NOMO-1 treated with dmso at 0.1 percent for 144 hours (cell line): ENCODE measurements at regions not wholly inside any gene's neighbourhood (a gene's known extent, or its start where the extent isn't known, plus 50 kb on each side); places are given as distances from the start of the nearest gene placed in this dataset.
A peak's percentile ranks its signal among the peaks of the same experiment; 100 is the strongest.

Source experiments
- DNase-seq: peaks from one replicate; lab custom pipeline; 2025; ENCODE audit not compliant: unreplicated experiment; lab: John Stamatoyannopoulos, UW

- DNase-seq, result no peak
These were observed 274.7 kb upstream of the CITED2 start for GRCh38 chr6:139649128-139649527.

- DNase-seq, result peak; percentile 60
These were observed 274.1 kb upstream of the CITED2 start for GRCh38 chr6:139648430-139649000.

DNA sequence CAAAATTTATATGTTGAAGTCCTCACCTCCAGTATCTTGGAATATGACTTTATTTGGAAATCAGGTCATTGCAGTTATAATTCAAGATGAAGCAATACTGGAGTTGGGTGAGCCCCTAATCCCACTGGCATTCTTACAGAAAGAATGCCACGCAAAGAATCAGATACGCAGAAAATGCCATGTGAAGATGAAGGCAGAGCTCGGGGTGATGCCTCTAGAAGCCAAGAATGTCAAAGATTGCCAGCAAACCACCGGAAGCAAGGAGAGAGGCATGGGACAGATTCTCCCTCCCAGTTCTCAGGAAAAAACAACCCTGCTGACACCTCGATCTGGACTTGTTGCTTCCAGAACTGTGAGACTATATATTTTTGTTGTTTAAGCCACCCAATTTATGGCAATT lies 273.4 kb upstream of the CITED2 start:
- DNase-seq, result no peak

DNA sequence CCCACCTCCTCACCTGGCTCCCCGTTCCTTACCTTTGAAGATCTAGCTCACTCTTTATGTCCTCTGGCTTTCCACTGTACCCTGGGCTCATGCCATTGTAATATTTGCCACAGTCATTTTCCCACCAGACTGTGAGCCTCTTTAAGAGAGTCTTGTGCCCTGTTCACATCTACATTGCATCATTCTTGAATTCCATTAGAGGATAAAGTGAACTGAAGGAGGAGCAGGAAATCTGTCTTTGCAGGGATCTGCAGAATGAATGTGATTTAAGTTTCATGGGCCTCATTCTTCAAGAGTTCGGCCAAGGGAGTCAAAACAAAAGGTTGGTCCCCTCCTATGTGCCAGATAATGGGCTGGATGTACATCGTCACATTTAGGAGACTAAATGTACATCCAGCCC lies 272.6 kb upstream of the CITED2 start:
- no peak for DNase-seq

DNA sequence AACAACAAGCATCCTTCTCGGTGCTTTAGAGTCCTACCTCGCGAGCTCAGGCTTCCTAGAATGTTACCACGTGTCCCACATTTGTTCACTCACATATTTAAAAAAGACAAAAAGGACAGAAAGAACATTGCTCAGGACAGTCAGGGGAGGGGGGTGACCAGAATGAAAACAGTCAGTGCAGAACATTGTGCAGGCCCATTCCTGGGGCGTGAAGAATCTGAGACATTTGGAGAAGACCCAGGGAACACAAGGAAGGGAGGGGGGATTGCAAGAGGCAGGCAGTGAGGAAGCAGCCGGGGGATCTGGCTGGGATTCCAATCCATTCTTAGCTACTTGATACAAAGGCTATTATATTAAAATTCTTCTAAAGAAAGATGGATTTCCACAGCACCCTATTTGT lies 270.4 kb upstream of the CITED2 start:
- no peak for DNase-seq

DNA sequence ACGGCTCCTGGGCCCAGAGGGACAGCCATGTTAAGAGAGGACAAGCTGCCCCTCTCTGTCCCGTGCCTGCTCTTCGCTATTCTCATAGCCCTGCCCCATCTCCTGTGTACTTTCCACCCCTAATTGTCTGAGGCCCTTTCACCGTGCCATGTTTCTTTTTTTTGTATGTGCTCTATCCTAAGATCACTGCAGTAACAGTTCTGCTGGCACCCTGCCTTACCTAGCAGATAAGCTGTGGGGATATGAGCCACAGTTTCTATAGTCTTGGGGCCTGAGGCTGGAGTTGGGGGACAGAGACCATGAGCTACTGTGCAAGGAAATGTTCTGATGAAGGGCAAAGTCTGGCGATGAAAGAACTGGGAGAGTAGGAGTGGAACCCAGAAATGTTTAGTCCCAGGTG lies 269.5 kb upstream of the CITED2 start:
- DNase-seq, result no peak

DNA sequence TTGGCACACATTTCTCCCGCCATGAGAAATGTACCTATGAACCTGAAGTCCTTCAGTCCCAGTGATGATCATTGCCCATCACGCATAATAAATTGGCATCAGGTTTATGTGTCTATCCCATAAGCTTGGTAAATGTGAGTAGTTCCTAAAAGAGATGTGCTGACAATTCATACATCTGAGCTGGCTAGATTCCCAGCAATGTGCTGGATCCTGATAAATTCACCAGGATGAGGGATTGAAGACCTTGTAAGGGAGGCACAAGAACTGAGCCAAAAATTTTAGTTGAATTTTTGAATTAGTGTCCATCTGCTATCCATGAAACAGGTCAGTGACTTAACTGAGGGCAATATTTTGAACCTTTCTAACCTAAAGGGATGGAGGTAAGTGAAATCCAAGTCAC lies 267.9 kb upstream of the CITED2 start:
- DNase-seq, result no peak

DNA sequence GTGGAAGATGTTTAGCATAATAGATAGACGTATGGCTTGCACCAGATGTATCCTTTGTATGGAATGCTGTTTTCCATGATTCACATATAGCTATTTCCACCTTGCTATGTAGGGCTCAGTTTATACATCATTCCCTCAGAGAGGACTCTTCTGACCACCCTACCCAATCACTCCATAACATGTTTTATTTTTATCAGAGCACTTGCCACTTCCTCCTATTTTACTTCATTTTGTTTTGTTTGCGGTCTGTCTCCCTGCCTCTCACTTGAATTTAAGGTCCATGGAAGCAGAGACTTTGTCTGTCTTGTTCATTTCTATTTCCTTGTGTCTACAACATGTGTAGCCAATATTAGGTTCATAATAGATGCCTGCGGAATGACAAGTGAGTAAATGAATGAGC lies 266.9 kb upstream of the CITED2 start:
- DNase-seq, result peak; percentile 68

DNA sequence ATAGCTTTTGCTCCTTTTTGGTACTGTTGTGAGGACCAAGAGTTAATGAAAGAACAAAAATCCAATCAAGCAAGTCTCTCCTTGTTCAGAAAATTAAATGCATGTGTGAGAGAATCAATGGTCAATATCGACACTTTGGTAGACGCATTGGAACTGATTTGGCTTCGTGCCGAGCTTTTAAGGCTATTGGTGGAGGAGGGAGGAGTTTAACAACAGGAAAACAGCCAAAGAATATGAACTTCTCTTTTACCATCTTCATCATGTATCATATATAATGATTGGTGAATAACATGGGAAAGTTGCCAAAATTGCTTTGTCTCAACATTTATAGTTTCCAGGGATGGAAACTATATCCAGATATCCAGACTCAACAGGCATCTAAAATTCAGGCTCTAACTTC lies 266.5 kb upstream of the CITED2 start:
- no peak for DNase-seq

DNA sequence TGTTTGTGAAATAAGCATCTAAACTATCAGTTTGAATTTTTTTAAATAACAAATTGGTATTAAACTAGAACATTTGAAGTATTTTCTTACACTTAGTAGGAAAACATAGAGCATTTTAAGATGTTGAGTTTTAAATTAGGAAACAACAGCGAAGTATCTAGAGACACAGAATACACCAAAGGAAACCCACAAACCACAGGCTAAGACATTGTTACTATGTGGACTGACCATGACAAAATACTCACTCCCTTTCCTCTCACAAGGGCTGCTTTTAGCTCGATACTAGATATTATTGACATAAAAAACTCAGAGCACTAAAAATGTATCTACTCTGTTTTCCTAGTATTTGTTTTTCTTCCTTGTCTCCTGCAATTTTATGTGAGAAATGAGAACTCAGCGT lies 266.0 kb upstream of the CITED2 start:
- peak; percentile 30 for DNase-seq

GRCh38 chr6:139639507-139639906 lies 265.1 kb upstream of the CITED2 start:
- DNase-seq, result no peak

DNA sequence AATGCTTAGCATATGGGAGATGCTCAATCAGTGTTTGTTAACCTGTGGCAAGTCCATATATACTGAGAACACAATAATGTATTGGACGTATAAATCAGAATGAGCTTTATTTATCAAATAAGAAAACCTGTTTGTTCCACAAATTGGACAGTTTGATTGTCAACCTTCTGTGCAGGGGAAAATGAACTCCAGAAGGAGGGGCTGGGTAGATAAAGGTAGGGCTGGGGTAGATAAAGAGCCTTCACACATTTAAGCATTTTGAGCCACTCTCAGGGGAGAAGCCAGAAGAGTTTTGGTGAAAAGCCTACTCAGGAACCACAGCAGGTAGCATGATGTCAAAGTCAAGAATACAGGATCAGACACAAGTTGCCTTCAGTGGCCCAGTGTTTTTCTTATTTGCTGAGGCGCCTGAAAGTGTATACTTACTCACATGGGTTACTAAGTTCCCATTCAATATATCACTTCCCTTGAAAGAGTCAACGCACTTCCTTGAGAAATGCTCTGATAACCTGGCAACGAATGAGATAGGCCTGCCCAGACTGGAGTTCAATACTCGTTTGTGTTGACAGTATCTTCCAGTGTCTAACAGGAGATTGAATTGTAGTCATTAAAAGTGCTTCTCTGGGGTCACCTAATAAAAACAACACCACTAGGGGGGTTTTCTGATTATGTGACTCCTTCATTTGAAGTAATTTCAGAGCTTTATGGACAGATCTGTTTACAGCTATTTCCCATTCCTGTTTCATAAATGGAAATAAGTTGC lies 263.9 kb upstream of the CITED2 start:
- no peak for DNase-seq

GRCh38 chr6:139637766-139638165 lies 263.3 kb upstream of the CITED2 start:
- DNase-seq, result no peak

DNA sequence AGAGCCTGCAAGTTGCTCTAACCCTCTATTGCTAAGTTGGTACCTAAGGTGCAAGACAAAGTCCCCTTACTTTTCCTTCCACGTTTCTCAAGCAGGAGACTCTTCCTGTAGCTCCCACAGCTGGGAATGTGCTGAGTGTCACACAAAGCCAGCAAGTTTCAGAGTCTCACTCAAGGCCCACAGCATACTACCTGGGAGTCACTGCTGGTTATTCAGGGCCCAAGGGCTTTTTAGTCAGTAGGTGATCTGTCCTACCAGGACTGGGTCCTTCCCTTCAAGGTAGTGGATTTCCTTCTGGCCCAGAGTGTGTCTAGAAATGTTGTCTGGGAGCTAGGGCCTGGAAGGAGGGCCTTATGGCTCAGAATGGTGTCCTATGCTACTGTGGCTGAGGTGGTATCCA lies 261.9 kb upstream of the CITED2 start:
- no peak for DNase-seq

- DNase-seq, result no peak
These were observed 261.1 kb upstream of the CITED2 start for GRCh38 chr6:139635401-139636130.

GRCh38 chr6:139632840-139633239 lies 258.4 kb upstream of the CITED2 start:
- DNase-seq, result no peak

GRCh38 chr6:139628270-139628669 lies 253.8 kb upstream of the CITED2 start:
- no peak for DNase-seq

- peak; percentile 56 for DNase-seq
These were observed 252.6 kb upstream of the CITED2 start for GRCh38 chr6:139627091-139627490.

DNA sequence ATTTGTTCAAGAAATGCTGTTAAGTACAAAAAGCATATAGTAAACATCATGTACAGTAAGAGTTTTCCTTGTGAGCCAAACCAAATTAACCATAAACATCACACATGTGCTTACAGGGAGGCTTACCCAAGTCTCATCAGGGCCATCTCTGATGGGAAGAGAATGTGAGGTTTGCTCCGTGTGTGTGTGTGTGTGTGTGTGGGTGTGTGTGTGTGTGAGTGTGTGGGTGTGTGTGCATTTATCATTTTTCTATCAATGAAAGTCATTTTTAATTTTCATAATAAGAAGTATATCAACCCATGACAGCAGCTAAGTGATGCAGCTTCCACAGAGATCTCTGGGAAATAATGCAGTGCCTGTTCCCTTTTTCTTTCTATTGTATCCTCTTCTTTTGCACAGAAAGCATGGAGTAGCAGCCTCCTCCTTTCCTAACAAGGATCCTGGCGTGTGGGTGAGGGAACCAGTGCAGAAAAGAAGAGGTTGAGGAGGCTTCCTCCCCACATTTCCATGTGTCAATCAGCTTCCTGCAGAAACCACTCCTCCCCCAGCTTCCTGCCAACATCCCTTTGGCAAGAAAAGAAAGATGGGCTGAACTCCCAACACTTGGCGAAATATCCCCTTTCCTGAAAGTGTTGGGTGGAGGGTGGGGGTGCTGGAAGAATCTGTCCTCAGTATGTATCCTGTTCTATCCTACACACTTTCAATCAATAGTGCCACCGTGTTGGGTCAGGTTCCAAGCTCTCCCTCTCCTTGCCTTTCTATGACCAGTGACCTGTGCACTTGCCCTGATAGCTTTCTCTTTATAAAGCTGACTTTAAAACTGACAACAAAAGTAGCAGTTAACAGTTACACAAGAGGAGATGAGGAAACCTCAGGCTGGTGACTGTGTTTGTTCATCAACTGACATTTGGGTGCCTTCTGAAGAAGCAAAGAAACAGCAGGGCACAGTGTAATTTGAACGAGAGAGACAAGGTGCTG lies 251.8 kb upstream of the CITED2 start:
- peak; percentile 89 for DNase-seq

DNA sequence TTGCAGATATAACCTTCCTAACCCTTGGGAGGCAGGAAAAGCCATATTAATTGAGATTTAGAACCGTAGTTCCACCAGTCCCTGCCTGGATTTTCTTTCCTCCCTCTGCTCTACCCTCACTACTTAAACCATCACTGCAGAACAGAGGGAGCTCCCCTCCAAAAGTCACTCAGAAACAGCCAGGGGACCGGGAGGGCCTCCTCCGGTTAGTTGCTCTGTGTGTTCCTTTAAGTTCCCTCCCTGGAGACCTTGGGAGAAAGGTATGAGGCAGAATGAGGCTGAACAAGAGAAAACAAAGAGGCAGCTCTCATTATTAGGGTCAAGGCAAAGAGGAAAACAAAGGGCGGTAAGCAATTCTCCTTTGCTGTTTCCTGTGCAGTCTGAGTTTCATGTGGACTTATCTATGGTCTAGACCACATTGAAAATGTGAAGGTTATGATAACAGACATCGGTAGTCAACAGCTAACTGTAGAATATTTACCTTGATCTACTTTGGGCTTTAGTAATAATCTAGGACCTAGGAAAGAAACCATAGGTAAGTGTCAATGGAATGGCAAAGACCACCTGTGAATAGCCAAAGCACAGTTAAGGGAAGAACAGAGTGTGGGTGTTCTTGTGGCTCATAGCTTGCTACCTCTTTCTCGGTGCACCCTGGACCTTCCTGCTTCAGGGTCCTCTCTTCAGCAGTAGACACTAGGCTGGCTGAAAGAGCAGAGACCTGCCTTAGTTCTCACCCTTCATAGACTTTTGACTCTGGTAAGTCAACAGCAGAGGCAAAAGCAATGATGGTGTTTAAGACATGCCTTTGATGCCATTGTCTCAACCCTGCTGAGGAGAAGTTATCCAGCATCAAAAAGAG lies 250.9 kb upstream of the CITED2 start:
- no peak for DNase-seq
